ENCODE measurements at regions not wholly inside any gene's neighbourhood (a gene's known extent, or its start where the extent isn't known, plus 50 kb on each side); places are given as distances from the start of the nearest gene placed in this dataset.

DNA sequence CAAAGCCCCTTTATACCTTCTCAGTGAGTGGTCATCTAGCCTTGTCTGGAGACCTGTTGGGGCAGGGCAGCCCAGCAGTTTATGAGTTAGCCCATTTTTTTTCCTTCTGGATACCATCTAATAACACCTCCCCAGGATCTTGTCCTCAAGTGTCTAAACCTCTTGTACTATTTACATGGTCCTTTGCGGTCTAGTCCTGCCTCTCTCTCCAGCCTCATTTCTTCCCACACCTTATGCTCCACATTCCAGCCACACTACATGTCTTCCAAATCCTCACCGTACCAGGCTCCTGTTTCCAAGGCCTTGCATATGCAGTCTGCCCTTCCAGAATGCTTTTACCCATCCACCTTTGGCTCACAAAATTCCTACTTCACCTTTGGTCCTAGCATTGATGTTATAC lies 77.2 kb downstream of the ADRB2 start:
- 89% methylated on average over 2 of the region's 2 CpGs for WGBS (ENCODE audit: insufficient coverage)
- no peak overlapping the region for H3K27ac ChIP-seq (ENCODE audit: low read depth in 1 of 2, low read length in 2 of 2)
- H3K27me3 Mint-ChIP-seq (ENCODE audit: low read depth in 3 of 3) = peaks cover 0 to 3% (median 0%) of the 10 kb centered on the region in 3 donors
- H3K36me3 ChIP-seq (replicated peaks in 1 of 2; ENCODE audit: control insufficient read depth in 1 of 2, insufficient read depth in 2 of 2, low read length in 2 of 2) = no peaks in the 10 kb centered on the region
- H4K20me1 ChIP-seq (ENCODE audit: insufficient read depth, low read length) = no peaks in the 10 kb centered on the region
- no peak overlapping the region for H3K4me3 Mint-ChIP-seq
- TF ChIP-seq, protein P1, sequence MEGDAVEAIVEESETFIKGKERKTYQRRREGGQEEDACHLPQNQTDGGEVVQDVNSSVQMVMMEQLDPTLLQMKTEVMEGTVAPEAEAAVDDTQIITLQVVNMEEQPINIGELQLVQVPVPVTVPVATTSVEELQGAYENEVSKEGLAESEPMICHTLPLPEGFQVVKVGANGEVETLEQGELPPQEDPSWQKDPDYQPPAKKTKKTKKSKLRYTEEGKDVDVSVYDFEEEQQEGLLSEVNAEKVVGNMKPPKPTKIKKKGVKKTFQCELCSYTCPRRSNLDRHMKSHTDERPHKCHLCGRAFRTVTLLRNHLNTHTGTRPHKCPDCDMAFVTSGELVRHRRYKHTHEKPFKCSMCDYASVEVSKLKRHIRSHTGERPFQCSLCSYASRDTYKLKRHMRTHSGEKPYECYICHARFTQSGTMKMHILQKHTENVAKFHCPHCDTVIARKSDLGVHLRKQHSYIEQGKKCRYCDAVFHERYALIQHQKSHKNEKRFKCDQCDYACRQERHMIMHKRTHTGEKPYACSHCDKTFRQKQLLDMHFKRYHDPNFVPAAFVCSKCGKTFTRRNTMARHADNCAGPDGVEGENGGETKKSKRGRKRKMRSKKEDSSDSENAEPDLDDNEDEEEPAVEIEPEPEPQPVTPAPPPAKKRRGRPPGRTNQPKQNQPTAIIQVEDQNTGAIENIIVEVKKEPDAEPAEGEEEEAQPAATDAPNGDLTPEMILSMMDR (IDR thresholded peaks at IDR 0.05) = no peak
- intact Hi-C loops (cut with micrococcal nuclease) = no loop called here
- no peak overlapping the region for H3K27ac Mint-ChIP-seq
- H2AFZ ChIP-seq (ENCODE audit: insufficient read depth, low read depth, low read length, poor library complexity, severe bottlenecking) = no peak overlapping the region
- no peaks in the 10 kb centered on the region for H3K4me1 ChIP-seq (ENCODE audit: control insufficient read depth in 1 of 2, insufficient read depth in 2 of 2, low read length in 2 of 2)
- no peak overlapping the region for H3K9ac ChIP-seq (ENCODE audit: insufficient read depth, low read length, poor library complexity, severe bottlenecking)
- no peaks in the 10 kb centered on the region for H3K79me2 ChIP-seq (ENCODE audit: insufficient read depth, low read length)
- H3K9me3 Mint-ChIP-seq = no peaks in the 10 kb centered on the region
- no peaks in the 10 kb centered on the region for H3K9me3 ChIP-seq (replicated peaks in 1 of 2; ENCODE audit: control insufficient read depth in 1 of 2, insufficient read depth in 1 of 2, low read length in 2 of 2)
- H3K4me1 Mint-ChIP-seq = no peaks in the 10 kb centered on the region
- H3K27me3 ChIP-seq (ENCODE audit: control insufficient read depth in 2 of 2, insufficient read depth in 2 of 2, low read length in 2 of 2) = no peaks in the 10 kb centered on the region
- no peak overlapping the region for H3K4me2 ChIP-seq (replicated peaks; ENCODE audit: extremely low read depth, low read length, poor library complexity, severe bottlenecking)
- no peaks in the 10 kb centered on the region for H3K36me3 Mint-ChIP-seq
- no peak for DNase-seq
- no peak overlapping the region for H3K4me3 ChIP-seq (replicated peaks in 1 of 3; ENCODE audit: low read depth in 2 of 3, low read length in 3 of 3)

DNA sequence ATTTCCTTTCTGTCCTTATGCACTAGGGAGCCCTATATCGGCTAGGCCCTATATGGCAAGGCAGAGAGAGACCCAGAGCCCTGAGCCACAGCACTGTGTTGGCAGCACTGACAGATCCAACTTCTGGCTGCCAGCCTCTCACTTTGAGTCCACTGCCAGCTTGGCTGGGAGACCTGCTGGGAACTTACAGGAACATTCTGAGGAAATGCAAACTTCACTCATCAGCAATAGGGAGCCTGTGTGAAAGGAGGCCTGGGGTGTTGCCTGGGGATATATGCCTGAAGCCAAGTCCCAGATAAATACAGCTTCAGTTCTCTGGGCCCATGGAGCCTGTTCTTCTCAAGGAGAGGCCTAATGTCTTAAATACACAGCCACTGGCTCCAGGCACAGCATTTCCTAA lies 78.0 kb downstream of the ADRB2 start:
- DNase-seq = no peak
- Histone ChIP-seq H3K27me3 (ENCODE audit: control insufficient read depth in 2 of 2, insufficient read depth in 2 of 2, low read length in 2 of 2) (no peaks in the 10 kb centered on the region), H3K4me2 (replicated peaks; ENCODE audit: extremely low read depth, low read length, poor library complexity, severe bottlenecking) (no peak overlapping the region), H3K4me1 (ENCODE audit: control insufficient read depth in 1 of 2, insufficient read depth in 2 of 2, low read length in 2 of 2) (no peaks in the 10 kb centered on the region), H3K79me2 (ENCODE audit: insufficient read depth, low read length) (no peaks in the 10 kb centered on the region), H4K20me1 (ENCODE audit: insufficient read depth, low read length) (no peaks in the 10 kb centered on the region), H3K27ac (ENCODE audit: low read depth in 1 of 2, low read length in 2 of 2) (no peak overlapping the region), H3K9ac (ENCODE audit: insufficient read depth, low read length, poor library complexity, severe bottlenecking) (no peak overlapping the region), H3K9me3 (replicated peaks in 1 of 2; ENCODE audit: control insufficient read depth in 1 of 2, insufficient read depth in 1 of 2, low read length in 2 of 2) (no peaks in the 10 kb centered on the region), H3K4me3 (replicated peaks in 1 of 3; ENCODE audit: low read depth in 2 of 3, low read length in 3 of 3) (no peak overlapping the region), H3K36me3 (replicated peaks in 1 of 2; ENCODE audit: control insufficient read depth in 1 of 2, insufficient read depth in 2 of 2, low read length in 2 of 2) (no peaks in the 10 kb centered on the region), H2AFZ (ENCODE audit: insufficient read depth, low read depth, low read length, poor library complexity, severe bottlenecking) (no peak overlapping the region)
- TF ChIP-seq, protein P1 (IDR thresholded peaks at IDR 0.05) = no peak
- H3K36me3 Mint-ChIP-seq = no peaks in the 10 kb centered on the region
- WGBS (ENCODE audit: insufficient coverage) = 100% methylated on average over 1 of the region's 1 CpG
- no peak overlapping the region for H3K27ac Mint-ChIP-seq
- intact Hi-C loops (cut with micrococcal nuclease) = no loop called here
- no peaks in the 10 kb centered on the region for H3K9me3 Mint-ChIP-seq
- H3K4me1 Mint-ChIP-seq = no peaks in the 10 kb centered on the region
- H3K27me3 Mint-ChIP-seq (ENCODE audit: low read depth in 3 of 3) = peaks cover 0 to 3% (median 2%) of the 10 kb centered on the region in 3 donors
- no peak overlapping the region for H3K4me3 Mint-ChIP-seq
